Endothelial cell of umbilical vein (primary cell): ENCODE measurements at regions not wholly inside any gene's neighbourhood (a gene's known extent, or its start where the extent isn't known, plus 50 kb on each side); places are given as distances from the start of the nearest gene placed in this dataset.

Experiments
- BruUV-seq: library from RNA; stranded (reverse); fragments of 400-500 nt; replicated peaks from 2 replicates; lab custom pipeline; 2021; lab: Mats Ljungman, UMichigan
- CTCF ChIA-PET: fragments of 300-600, 350-600 bp; sonication (Branson Sonifier 250); formaldehyde crosslinking; loops from one replicate; lab custom pipeline; 2021; ENCODE audit warnings: antibody characterized with exemption, inconsistent platforms; lab: Charles Lee
- POLR2A ChIA-PET: fragments of 300-600, 350-600 bp; sonication (Branson Sonifier 250); formaldehyde crosslinking; loops from one replicate; lab custom pipeline; 2021; ENCODE audit warnings: antibody characterized with exemption, inconsistent platforms; lab: Charles Lee
- DNase-seq: peaks from one replicate; pipeline ENCODE4 v3.0.0-alpha.2; 2011; ENCODE audit warnings: low read depth, low spot score
- FAIRE-seq: peaks from 2 replicates; lab custom pipeline; 2011; peaks lifted over from hg19 to GRCh38; lab: Jason Lieb, UNC
- H2AFZ ChIP-seq: 2 replicates; pipeline ENCODE4 v1.6.0; 2012; ENCODE audit warnings: low read depth, low read length, control low read depth, inconsistent platforms
- H3K27ac ChIP-seq: 2 replicates; pipeline ENCODE4 v1.5.1; 2011; ENCODE audit warnings: low read depth, mild to moderate bottlenecking, control low read depth, low read length, moderate library complexity; ENCODE audit not compliant: insufficient read depth
- H3K27me3 ChIP-seq, 2 experiments: 2 replicates each; pipeline versions ENCODE4 v1.6.0 to v1.6.1; 2011; ENCODE audit warnings: low read length in 2 of 2, mixed read lengths in 1 of 2; ENCODE audit not compliant: control insufficient read depth in 2 of 2, insufficient read depth in 2 of 2
- H3K36me3 ChIP-seq, 2 experiments: 2 replicates in 1 of 2; 3 replicates in 1 of 2; pipeline ENCODE4 v1.5.1; 2011; ENCODE audit warnings: low read length in 2 of 2, mild to moderate bottlenecking in 1 of 2, moderate library complexity in 1 of 2; ENCODE audit not compliant: control insufficient read depth in 2 of 2, insufficient read depth in 2 of 2; ENCODE audit errors: extremely low read depth in 1 of 2
- H3K4me1 ChIP-seq: 3 replicates; pipeline ENCODE4 v1.5.1; 2011; ENCODE audit warnings: mild to moderate bottlenecking, low read length; ENCODE audit not compliant: control insufficient read depth, insufficient read depth; ENCODE audit errors: extremely low read depth
- H3K4me2 ChIP-seq: 2 replicates; pipeline ENCODE4 v1.6.1; 2011; ENCODE audit warnings: low read length, control low read depth, mixed read lengths; ENCODE audit not compliant: insufficient read depth
- H3K4me3 ChIP-seq, 3 experiments: fragments of 200-600 bp in 1 of 3; sonication (generic), shearing (Covaris generic) in 1 of 3; replicated peaks in 1 of 3; 2 replicates each; pipeline ENCODE4 v1.5.1; 2011 to 2016; ENCODE audit warnings: control low read depth in 3 of 3, low read length in 3 of 3, mild to moderate bottlenecking in 2 of 3, inconsistent platforms in 1 of 3, low read depth in 1 of 3, moderate library complexity in 1 of 3; ENCODE audit not compliant: insufficient read depth in 1 of 3
- H3K79me2 ChIP-seq: 2 replicates; pipeline ENCODE4 v1.6.0; 2012; ENCODE audit warnings: low read length, inconsistent platforms; ENCODE audit not compliant: control insufficient read depth, insufficient read depth
- H3K9ac ChIP-seq: replicated peaks from 2 replicates; pipeline ENCODE3; 2011; ENCODE audit warnings: low read length, control low read depth; ENCODE audit not compliant: insufficient read depth; ENCODE audit errors: extremely low read depth
- H3K9me1 ChIP-seq: replicated peaks from 3 replicates; pipeline ENCODE4 v1.6.0; 2011; ENCODE audit warnings: mild to moderate bottlenecking, low read length; ENCODE audit not compliant: control insufficient read depth, insufficient read depth; ENCODE audit errors: extremely low read depth
- H3K9me3 ChIP-seq: replicated peaks from 2 replicates; pipeline ENCODE4 v1.5.1; 2012; ENCODE audit warnings: low read length, inconsistent platforms; ENCODE audit not compliant: control insufficient read depth, insufficient read depth
- H4K20me1 ChIP-seq: replicated peaks from 2 replicates; pipeline ENCODE3; 2011; ENCODE audit warnings: mild to moderate bottlenecking, low read length; ENCODE audit not compliant: control insufficient read depth, insufficient read depth; ENCODE audit errors: extremely low read depth
- EZH2 ChIP-seq: IDR thresholded peaks from 2 replicates; pipeline ENCODE4 v1.6.1; 2012; ENCODE audit warnings: borderline replicate concordance, low read depth, mild to moderate bottlenecking, moderate library complexity, low read length, inconsistent platforms; ENCODE audit not compliant: severe bottlenecking
- FOS ChIP-seq: IDR thresholded peaks from 2 replicates; pipeline ENCODE4 v1.6.1; 2011; ENCODE audit warnings: mild to moderate bottlenecking, low read length, moderate library complexity, borderline replicate concordance; ENCODE audit not compliant: insufficient read depth
- GATA2 ChIP-seq: IDR thresholded peaks from 2 replicates; pipeline ENCODE4 v1.7.0; 2011; ENCODE audit warnings: low read depth, mild to moderate bottlenecking, moderate library complexity, mixed read lengths, low read length; ENCODE audit not compliant: insufficient read length, insufficient read depth
- POLR2A ChIP-seq: IDR thresholded peaks from 2 replicates; pipeline ENCODE4 v1.6.1; 2012; ENCODE audit warnings: low read depth, mild to moderate bottlenecking, control low read depth, low read length
- POLR2AphosphoS5 ChIP-seq: IDR thresholded peaks from 2 replicates; pipeline ENCODE4 v1.6.1; 2012; ENCODE audit warnings: low read depth, mild to moderate bottlenecking, control low read depth, low read length, moderate library complexity; ENCODE audit not compliant: insufficient read depth
- dilution Hi-C: fragments of 300-500 bp; cut with MboI; formaldehyde crosslinking; loops from one replicate; pipeline ENCODE4 v1.15.0; 2019; ENCODE audit warnings: low sequenced_read_pairs; ENCODE audit not compliant: extremely low pct_ligation_motif_present
- intact Hi-C: fragments of 100-400 bp; cut with micrococcal nuclease; formaldehyde crosslinking; loops from one replicate; pipeline ENCODE4 v1.10.0; 2022
- TF ChIP-seq, protein P1 (sequence below), 2 donors: IDR thresholded peaks; 1 replicate in 1 of 2; 2 replicates in 1 of 2; pipeline ENCODE4 v1.5.1; 2011; ENCODE audit warnings: low read length in 2 of 2, mild to moderate bottlenecking in 2 of 2, moderate library complexity in 2 of 2, control low read depth in 1 of 2, inconsistent platforms in 1 of 2, low read depth in 1 of 2; ENCODE audit not compliant: insufficient read depth in 1 of 2; ENCODE audit errors: extremely low read depth in 1 of 2

DNA sequence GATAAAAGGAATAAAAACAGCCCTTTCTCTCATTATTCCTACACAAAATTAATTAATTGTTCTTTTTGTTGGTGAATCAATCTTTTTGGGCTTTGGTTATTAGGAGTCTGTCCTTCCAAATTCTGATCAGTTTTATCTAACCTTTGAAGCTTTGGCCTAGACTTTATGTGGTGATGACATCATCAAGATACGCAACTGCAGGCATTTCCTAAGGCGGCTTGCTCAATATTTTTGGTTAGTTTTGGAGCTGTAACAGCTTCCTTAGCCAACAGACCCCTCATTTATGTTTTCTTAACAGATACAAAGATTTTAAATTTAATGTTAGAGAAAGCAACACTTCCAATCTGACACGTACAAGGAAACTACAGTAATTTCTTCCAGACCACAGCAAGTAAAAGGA lies 87.8 kb upstream of the PDE3A start:
- H3K9me1 ChIP-seq = no peaks in the 10 kb centered on the region
- DNase-seq = no peak
- ChIA-PET POLR2A (no interaction called here), CTCF (no interaction called here)
- no peaks in the 10 kb centered on the region for H3K79me2 ChIP-seq
- no peaks in the 10 kb centered on the region for H3K36me3 ChIP-seq
- no TSS peak for BruUV-seq
- peak overlapping the region; percentile 52 for H3K27ac ChIP-seq
- H4K20me1 ChIP-seq = no peaks in the 10 kb centered on the region
- H3K9ac ChIP-seq = no peak overlapping the region
- peak overlapping the region; percentile 34 for H2AFZ ChIP-seq
- TF ChIP-seq GATA2 (peak; percentile 3), POLR2A (no peak)
- no peaks in the 10 kb centered on the region for H3K9me3 ChIP-seq
- no peak overlapping the region for H3K4me3 ChIP-seq
- H3K4me2 ChIP-seq = peak overlapping the region; percentile 41
- dilution Hi-C loops (no loop called here), intact Hi-C loops (no loop called here)
- FAIRE-seq = no peak
- peaks cover 12% of the 10 kb centered on the region for H3K4me1 ChIP-seq
- H3K27me3 ChIP-seq = no peaks in the 10 kb centered on the region

DNA sequence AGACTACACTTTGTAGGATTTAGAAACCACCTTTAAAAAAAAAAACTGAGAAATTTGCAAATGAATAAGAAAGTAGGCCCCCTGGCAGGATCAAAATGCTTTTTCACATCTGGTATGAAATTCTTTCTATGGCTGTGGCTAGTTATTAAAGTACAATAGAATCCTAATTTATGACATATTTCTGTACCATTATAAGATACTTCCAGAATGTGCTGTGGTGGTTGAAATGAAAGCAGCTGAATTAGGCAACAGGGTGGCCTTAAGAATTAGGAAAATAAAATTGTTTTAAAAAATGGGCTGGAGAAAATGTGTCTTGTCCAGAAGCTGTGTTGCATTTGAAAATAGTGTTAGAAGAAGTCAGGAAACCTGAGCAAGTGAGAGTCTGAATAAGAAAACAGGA lies 85.9 kb upstream of the PDE3A start:
- Histone ChIP-seq H3K27ac (no peak overlapping the region), H3K9me3 (no peaks in the 10 kb centered on the region), H3K4me3 (no peak overlapping the region), H3K4me2 (no peak overlapping the region), H3K27me3 (no peaks in the 10 kb centered on the region), H2AFZ (no peak overlapping the region), H4K20me1 (no peaks in the 10 kb centered on the region), H3K9me1 (no peaks in the 10 kb centered on the region), H3K79me2 (no peaks in the 10 kb centered on the region), H3K36me3 (no peaks in the 10 kb centered on the region), H3K4me1 (peaks cover 12% of the 10 kb centered on the region), H3K9ac (no peak overlapping the region)
- POLR2A ChIA-PET = no interaction called here
- dilution Hi-C loops (no loop called here), intact Hi-C loops (no loop called here)
- no peak for DNase-seq
- TF ChIP-seq EZH2 (no peak), POLR2AphosphoS5 (no peak), POLR2A (no peak), FOS (no peak)
- TF ChIP-seq, protein P1, sequence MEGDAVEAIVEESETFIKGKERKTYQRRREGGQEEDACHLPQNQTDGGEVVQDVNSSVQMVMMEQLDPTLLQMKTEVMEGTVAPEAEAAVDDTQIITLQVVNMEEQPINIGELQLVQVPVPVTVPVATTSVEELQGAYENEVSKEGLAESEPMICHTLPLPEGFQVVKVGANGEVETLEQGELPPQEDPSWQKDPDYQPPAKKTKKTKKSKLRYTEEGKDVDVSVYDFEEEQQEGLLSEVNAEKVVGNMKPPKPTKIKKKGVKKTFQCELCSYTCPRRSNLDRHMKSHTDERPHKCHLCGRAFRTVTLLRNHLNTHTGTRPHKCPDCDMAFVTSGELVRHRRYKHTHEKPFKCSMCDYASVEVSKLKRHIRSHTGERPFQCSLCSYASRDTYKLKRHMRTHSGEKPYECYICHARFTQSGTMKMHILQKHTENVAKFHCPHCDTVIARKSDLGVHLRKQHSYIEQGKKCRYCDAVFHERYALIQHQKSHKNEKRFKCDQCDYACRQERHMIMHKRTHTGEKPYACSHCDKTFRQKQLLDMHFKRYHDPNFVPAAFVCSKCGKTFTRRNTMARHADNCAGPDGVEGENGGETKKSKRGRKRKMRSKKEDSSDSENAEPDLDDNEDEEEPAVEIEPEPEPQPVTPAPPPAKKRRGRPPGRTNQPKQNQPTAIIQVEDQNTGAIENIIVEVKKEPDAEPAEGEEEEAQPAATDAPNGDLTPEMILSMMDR (IDR thresholded peaks at IDR 0.05; ENCODE audit: extremely low read depth in 1 of 2, insufficient read depth in 1 of 2, low read depth in 1 of 2, low read length in 2 of 2) = no peak
- CTCF ChIA-PET = interaction anchor here (1.1 kb wide), 1 partner anchor 10 kb away, joined by 3 read pairs; no protein-coding TSS in a partner anchor
- no TSS peak for BruUV-seq
- FAIRE-seq = no peak
